GM11168 (cell line): ENCODE measurements at regions not wholly inside any gene's neighbourhood (a gene's known extent, or its start where the extent isn't known, plus 50 kb on each side); places are given as distances from the start of the nearest gene placed in this dataset.
"Not testable (repeated sequence)": the region's sequence is repeated elsewhere in the genome, so short reads cannot be mapped to it uniquely, and the experiment has no call there.

ENCODE experiments used
- in situ Hi-C: fragments of 300-500 bp; cut with MboI; formaldehyde crosslinking; loops from one replicate; pipeline ENCODE4 v1.12.0; 2022; ENCODE audit warnings: low sequenced_read_pairs; ENCODE audit not compliant: unreplicated experiment

DNA sequence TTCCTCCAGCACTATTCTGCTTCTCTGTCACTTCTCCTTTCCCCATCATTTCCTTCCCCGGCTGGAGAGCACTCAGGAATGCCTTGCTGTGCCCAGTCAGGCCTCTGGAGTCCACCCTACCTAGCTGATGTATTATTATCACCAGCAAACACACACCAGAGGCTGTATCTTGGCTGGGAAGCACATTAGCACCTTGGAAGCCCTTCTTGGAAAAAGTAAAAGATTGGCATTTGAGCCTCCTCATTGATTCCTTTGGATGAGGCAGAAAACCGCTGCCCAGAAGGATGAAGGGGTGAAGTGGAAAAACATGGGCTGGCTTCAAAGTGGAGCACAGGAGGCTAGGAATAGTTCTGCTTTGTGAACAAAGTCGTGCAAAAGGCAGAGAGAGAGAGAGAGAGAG lies 244.3 kb downstream of the RPLP1 start:
- in situ Hi-C loops, result no loop called here

DNA sequence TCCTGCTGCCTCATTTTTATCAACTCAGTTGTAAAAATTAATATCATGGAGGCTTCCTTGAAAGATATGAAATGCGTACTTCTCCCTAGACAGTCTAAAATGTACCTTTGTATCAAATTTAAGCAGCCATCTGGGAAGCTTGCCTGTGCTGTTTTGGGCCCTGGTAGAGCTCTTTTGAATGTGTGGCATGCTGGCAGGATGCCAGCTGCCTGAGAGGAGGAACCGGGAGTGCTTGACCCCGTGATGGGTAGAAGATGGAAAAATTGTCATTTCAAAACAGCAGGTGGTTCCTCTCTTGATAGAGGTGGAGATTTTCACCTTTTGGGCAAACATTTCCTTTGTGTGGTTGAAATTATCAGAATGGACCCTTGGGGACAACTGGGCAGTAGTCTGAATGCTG lies 245.3 kb downstream of the RPLP1 start:
- in situ Hi-C loops, result no loop called here

DNA sequence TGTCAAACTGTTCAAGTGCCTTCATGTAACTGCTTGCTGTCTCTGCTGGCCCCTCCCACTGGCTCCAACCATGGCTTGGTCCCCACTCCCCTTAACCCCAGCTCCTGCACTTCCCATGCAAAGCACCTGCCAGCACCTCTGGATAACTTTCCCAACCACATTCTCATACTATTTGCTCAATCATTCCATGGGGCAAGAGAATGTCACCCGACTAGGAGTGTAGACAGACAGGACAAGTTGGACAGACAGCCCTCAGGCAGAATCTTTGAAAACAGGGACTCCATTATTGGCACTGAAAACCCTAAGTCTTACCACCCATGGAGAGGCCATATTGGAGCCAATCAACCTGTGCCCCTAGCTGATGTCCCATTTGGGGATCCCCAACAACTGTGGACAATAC lies 246.5 kb downstream of the RPLP1 start:
- in situ Hi-C loops, result no loop called here

DNA sequence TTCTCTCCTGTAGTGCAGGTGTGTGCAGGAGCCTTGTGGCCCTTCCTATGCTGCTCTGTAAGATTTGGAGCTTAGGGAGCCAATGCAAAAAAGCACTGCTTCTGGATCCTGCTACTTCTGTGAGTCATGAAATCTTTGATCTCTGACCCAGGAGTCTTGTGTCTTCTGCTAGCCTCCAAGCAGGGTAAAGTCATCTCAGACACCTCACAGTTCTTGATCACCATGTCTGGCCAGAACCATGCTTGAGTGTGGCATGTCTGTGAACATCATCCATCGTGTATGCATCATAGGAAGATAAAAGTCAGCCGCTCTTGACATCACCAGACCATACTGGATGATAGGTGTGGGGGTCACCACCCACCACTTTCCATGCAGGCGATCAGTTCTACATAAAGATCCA lies 247.8 kb downstream of the RPLP1 start:
- in situ Hi-C loops, result no loop called here

DNA sequence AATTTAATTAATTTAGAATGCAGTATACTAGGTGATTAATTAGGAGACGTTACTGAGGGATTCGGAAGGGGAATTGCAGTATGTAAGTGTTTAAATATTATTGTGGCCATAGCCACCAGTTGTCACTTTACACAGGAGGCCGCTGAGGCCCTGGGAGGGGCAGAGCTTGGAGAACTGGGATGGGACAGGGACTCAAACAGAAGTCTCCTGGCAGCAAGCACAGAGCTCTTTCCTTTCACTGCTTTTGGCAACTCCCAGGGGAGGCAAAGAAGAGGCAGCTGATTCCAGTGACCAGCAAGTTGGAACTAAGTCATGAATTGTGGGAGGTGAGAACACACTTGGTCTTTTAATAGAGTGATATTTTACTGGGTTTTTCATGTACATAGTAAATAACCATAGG lies 248.6 kb downstream of the RPLP1 start:
- in situ Hi-C loops, result no loop called here

DNA sequence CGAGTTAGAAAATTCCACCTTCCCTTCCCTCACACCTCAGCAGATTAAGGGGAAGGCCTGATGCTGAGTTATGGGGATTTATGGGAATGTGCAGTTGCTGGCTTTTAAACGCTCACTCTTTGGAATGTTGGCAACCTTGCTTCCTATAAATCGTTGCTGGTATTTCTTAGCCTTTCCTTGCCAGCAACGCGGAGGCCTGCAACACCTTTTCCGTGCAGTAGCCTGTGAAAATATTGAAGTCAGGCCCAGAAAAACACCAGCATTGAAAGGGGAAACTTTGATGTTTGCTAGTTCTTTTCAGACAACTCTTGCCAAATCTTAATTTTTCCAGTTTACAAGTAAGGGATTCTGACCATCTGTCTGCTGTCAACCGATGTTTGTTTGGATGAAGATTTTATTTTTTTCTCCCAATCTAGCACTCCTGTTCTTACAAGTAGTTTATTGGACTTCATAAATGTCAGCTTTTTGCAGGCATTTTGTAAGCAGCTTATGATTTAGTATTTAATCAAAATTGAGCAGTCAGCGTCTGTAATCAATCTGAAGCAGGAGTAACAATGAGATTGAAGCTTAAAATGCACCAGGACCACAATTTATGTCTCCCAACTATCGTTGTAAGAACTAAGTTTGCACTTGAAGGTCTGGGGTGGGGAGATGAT lies 251.0 kb downstream of the RPLP1 start:
- in situ Hi-C loops, result no loop called here

DNA sequence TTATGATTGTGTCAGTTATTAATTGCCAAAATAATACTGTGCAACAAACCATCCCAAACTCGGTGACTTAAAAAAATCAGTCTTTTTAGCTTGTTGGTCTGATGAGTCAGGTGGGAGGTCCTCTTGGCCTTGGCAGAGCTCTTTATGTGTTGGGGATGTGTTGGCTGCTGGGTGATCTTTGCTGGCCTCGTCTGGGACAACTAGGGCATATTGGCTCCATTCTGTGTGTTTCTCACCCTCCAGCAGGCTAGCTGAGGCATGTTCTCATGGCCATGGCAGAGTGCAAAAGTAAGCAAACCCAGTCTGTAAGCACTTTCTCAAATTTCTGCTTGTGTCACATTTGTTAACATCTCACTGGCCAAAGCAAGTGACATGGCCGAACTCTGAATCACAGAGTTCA lies 251.6 kb downstream of the RPLP1 start:
- in situ Hi-C loops, result no loop called here

DNA sequence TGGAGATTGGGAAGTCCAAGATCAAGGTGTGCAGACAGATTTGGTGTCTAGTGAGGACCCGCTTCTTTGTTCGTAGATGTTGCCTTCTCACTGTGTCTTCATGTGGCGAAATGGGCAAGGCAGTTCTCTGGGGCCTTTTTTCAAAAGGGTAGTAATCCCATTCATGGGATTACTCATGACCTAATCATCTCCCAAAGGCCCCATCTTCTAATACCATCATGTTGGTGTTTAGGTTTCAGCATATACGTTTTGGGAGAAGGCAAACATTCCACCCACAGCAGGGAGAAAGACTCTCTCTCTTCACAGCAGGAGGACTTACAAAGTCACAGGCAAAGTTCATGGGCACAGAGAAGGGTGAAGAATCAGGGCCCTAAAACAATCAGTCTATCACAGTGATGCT lies 252.1 kb downstream of the RPLP1 start:
- in situ Hi-C loops, result no loop called here

DNA sequence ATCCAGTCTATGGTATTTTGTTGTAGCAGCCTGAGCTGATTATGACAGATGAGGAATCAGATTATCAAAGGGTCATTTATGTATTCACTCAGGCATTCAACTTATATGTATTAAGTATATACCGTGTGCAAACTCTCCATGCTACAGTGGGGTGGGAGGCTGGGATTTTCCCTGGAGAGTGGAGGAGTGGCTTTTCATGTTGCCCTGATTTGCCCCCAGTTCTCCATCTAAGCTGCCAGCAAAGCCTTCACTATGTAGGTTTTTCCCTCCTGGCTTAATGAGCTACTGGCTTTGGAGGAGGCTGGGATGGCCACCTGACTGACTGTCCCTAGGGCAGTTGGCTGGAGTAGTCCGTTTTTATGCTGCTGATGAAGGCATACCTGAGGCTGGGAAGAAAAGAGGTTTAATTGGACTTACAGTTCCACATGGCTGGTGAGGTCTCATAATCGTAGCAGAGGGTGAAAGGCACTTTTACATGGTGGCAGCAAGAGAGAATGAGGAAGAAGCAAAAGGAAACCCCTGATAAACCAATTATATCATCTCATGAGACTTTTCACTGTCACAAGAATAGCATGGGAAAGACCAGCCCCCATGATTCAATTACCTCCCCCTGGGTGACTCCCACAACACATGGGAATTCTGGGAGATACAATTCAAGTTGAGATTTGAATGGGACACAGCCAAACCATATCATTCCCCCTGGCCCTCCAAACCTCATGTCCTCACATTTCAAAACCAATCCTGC lies 253.9 kb downstream of the RPLP1 start:
- in situ Hi-C loops, result no loop called here

DNA sequence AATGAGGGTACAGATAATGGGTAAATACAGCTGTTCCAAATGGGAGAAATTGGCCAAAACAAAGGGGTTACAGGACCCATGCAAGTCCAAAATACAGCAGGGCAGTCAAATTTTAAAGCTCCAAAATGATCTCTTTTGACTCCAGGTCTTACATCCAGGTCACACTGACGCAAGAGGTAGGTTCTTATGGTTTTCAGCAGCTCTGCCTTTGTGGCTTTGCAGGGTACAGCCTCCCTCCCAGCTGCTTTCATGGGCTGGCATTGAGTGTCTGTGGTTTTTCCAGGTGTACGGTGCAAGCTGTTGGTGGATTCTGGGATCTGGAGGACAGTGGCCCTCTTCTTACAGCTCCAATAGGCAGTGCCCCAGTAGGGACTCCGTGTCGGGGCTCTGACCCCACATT lies 254.6 kb downstream of the RPLP1 start:
- in situ Hi-C loops, result not testable (repeated sequence)

DNA sequence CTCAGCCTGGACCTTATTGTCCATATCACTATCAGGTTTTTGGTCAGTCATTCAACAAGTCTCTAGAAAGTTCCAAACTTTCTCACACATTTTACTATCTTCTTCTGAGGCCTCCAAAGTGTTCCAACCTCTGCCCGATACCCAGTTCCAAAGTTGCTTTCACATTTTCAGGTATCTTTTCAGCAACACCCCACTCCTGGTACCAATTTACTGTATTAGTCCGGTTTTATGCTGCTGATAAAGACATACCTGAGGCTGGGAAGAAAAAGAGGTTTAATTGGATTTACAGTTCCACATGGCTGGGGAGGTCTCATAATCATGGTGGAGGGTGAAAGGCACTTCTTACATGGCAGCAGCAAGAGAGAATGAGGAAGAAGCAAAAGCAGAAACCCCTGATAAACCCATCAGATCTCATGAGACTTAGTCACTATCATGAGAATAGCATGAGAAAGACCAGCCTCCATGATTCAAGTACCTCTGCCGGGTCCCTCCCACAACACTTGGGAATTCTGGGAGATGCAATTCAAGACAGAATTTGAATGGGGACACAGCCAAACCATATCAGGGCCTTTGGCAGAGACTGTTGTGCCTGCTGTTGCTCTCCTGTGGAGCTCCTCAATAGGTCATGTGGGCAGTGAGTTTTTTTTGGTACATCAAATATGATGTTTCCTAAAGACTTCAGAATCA lies 256.0 kb downstream of the RPLP1 start:
- in situ Hi-C loops, result not testable (repeated sequence)

DNA sequence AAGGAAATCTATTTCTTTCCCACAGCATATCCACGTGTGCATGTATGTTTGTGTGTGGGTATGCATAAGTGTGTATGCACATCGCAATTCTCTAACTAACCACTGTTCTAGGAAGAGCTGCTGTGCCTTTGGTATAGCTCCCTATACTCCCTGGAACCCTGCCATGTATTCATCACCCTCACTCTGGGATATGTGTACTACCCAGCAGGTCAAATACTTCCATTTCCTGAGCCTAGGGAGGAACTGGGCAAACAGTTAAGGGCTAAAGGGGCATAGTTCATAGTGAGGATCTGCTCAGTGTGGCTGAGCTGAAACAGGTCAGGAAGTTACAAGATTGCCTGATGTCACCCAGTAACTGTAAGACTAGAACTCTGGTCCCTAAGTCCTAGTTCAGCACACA lies 260.4 kb downstream of the RPLP1 start:
- in situ Hi-C loops, result no loop called here

DNA sequence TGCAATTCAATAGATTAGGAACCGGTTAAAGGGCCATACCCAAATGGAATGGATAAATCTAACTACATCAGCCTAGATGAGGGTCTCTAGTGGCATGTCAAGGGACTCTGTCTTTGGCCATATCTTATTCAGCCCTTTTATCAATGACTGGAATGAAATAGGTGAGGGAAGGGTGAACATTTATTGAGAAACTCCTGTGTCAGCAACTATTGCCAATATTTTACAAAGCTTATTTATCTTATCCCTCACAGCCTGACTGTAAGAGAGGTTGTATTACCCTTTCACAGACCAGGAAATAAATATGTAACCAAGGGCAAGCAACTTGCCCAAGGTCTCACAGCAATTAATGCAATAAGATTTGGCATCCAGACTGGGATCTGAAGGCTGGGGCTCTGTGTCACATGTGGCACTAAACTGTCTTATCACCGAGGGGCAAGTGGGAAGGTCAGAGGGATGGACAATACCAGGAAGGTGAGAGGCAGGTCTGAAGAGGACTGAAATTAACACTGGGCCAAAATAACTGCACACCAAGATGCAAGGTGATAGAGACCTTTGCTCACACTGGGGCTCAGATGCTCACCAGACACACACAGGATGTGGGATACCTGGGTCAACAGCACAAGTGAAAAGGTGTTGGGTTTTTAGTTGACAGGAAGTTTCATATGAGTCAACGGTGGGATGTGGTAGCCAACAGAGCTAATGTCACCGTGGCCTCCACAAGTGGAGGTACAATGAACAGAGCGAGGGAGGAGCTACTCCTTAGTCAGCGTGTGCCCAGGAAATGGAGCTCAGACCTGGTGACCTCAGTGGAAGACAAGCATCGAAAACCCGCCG lies 261.3 kb downstream of the RPLP1 start:
- in situ Hi-C loops, result no loop called here

DNA sequence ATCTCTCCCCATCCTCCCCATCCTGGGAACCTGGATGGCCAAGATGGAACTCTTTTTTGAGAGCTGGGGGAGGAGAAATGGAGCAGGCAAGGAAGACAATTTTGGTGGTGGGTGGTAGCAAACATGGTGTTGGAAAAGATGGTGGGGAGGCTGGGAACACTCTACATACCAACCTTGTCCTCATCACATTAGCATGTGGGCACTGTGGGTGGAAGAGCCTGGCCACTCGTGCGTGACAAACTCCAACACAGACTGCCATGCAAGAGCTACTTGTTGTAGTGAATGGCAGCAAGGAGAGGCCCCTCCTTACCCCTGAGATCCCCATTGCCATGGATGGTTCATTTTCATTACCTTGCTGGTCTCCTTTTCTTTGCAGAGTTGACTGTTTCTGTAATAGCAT lies 262.6 kb downstream of the RPLP1 start:
- in situ Hi-C loops, result no loop called here

DNA sequence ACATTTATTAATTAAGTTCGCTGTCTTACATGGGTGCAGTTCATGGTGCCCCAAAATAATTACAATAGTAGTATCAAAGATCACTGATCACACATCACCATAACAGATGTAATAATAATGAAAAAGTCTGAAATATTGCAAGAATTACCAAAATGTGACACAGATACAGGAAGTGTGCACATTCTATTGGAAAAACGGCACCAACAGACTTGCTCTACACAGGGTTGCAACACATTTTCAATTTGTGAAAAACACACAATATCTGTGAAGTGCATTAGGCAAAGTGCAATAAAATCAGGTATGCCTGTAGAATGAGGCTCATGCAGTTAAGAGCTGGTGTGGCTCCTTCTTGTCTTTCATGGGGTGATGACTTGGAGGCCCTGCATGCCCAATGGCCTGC lies 265.8 kb downstream of the RPLP1 start:
- in situ Hi-C loops, result no loop called here

DNA sequence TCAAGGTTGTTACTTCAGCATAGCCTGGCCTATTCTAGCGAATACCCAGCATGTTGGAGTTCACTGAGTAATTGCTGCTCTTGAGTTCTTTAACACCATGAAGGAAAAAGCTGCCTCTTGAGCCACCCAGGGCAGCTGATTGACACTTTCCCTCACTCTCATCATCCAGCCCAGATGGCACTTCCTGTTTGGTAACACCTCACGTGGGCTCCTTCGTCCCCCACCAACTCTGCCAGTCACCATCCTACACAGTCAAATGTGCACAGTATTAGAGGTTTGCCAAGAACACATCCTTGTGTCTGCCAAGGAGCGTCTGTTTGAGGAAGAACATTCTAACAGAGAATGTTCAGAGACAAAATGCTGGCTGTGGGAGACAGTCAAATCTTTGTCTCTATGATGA lies 266.3 kb downstream of the RPLP1 start:
- in situ Hi-C loops, result no loop called here

DNA sequence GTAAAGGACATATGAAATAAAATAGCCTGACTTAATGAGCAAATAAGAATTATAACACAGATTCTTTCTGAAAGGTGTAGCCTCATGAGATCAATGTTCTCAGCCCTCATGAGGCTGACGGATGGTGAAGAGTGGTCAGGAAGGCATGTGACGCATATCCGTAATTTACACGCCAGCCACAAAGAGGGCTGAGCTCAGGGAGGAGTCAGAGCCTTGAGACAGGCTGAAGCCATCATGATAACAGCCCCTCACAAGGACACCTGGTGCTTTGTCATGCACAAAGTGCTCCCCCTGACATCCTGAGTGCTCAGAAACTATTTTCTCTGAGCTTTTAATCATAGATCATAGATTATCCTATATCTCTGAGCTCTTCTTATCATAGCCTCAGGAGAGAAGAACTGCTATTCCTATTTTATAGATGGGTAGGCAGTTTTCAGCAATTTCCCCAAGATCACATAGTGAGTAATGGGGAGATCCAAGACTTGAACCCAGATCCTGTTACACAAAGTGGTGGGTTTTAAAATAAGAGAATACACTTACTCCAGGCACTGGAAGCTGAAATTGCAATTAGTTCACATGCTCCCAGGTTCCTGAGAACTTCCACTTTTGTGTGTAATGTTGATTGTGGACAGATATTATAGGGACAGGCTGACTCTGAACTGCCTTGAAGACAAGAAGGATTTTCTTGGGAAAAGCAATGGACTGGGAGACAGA lies 267.1 kb downstream of the RPLP1 start:
- in situ Hi-C loops, result loop anchor here (5.0 to 10.0 kb wide), 3 partner anchors 47 to 765 kb away; partner anchors contain the start of gene TLE3

DNA sequence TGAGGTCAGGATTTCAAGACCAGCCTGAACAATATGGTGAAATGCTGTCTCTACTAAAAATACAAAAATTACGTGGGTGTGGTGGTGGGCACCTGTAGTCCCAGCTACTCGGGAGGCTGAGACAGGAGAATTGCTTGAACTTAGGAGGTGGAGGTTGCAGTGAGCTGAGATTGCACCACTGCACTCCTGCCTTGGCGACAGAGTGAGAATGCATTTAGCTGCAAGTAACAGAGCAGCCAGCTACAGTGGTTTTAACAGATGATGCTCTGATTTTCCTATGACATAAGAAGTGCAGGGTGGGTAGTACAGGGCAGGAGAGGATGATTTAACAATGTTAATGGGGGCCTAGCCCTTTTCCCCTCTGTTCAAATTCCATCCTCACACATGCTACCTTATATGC lies 267.9 kb downstream of the RPLP1 start:
- in situ Hi-C loops, result loop anchor here (5.0 to 10.0 kb wide), 3 partner anchors 48 to 764 kb away; partner anchors contain the start of gene TLE3

DNA sequence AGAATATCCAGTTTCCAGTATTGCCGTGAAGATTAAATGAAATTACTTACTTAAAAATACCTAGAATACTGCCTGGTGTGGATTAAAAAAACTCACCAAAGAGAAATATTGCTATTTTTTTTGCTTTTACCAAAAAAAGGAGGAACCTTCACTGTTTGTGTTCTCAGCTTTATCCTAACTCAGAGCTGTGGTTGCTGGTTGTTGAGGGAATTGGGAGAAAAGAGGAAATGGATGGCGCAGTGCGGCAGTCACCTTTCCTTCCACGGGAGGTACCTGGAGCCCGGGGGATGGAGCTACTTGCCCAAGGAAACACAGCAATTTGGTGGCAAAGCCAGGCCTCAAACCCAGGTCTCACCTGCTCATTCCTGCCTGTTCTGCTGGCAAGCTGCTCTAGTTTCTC lies 270.3 kb downstream of the RPLP1 start:
- in situ Hi-C loops, result loop anchor here (5.0 to 10.0 kb wide), 3 partner anchors 51 to 762 kb away; partner anchors contain the start of gene TLE3
